C4-2B (cell line): ENCODE measurements at regions not wholly inside any gene's neighbourhood (a gene's known extent, or its start where the extent isn't known, plus 50 kb on each side); places are given as distances from the start of the nearest gene placed in this dataset.

ENCODE experiments used
- CTCF ChIP-seq: fragments of 450-650 bp; conservative IDR thresholded peaks from 2 replicates; pipeline ENCODE4 v1.5.1; 2017; ENCODE audit warnings: mild to moderate bottlenecking
- ZFX ChIP-seq: fragments of 450-650 bp; IDR thresholded peaks from 2 replicates; pipeline ENCODE4 v1.6.1; 2017

- no peak for TF ChIP-seq CTCF
- no peak for TF ChIP-seq ZFX
Measured at GRCh38 chr9:14412775-14413174, 98.8 kb upstream of the NFIB start.
